OCI-LY7 (cell line): ENCODE measurements at regions not wholly inside any gene's neighbourhood (a gene's known extent, or its start where the extent isn't known, plus 50 kb on each side); places are given as distances from the start of the nearest gene placed in this dataset.

ENCODE experiments used
- BruUV-seq: library from RNA; stranded (reverse); fragments of 400-500 nt; replicated peaks from 2 replicates; lab custom pipeline; 2021; lab: Mats Ljungman, UMichigan
- CTCF ChIA-PET: fragments of 300-600 bp; sonication (Branson Sonifier 250); formaldehyde crosslinking; loops from one replicate; lab custom pipeline; 2022; ENCODE audit warnings: antibody characterized with exemption; ENCODE audit not compliant: unreplicated experiment; lab: Charles Lee
- POLR2A ChIA-PET: fragments of 300-600 bp; sonication (Branson Sonifier 250); formaldehyde crosslinking; loops from one replicate; lab custom pipeline; 2022; ENCODE audit warnings: antibody characterized with exemption; lab: Charles Lee
- DNase-seq: peaks from one replicate; pipeline ENCODE4 v3.0.0-alpha.2; 2015; ENCODE audit warnings: low spot score
- H2AFZ ChIP-seq: fragments of 200-600 bp; sonication (generic), shearing (Covaris generic); 2 replicates; pipeline ENCODE4 v1.6.1; 2014; ENCODE audit warnings: mild to moderate bottlenecking, antibody characterized with exemption, low read length, moderate library complexity
- H3K27ac ChIP-seq: fragments of 200-600 bp; sonication (generic); 2 replicates; pipeline ENCODE4 v1.5.1; 2014; ENCODE audit warnings: mixed run types, low read depth, mild to moderate bottlenecking, moderate library complexity, low read length, inconsistent platforms; ENCODE audit not compliant: poor library complexity, severe bottlenecking
- H3K36me3 ChIP-seq: fragments of 200-600 bp; sonication (generic); 2 replicates; pipeline ENCODE4 v1.6.1; 2014; ENCODE audit warnings: mild to moderate bottlenecking, antibody characterized with exemption, low read length, moderate library complexity, mixed read lengths; ENCODE audit not compliant: insufficient read depth
- H3K4me1 ChIP-seq: fragments of 200-600 bp; sonication (generic); 2 replicates; pipeline ENCODE4 v1.5.1; 2014; ENCODE audit warnings: mild to moderate bottlenecking, low read length; ENCODE audit not compliant: insufficient read depth, poor library complexity, severe bottlenecking
- H3K4me2 ChIP-seq: fragments of 200-600 bp; sonication (generic); 2 replicates; pipeline ENCODE4 v1.6.1; 2014; ENCODE audit warnings: mild to moderate bottlenecking, low read length
- H3K4me3 ChIP-seq: fragments of 200-600 bp; sonication (generic); 2 replicates; pipeline ENCODE4 v1.5.1; 2014; ENCODE audit warnings: mild to moderate bottlenecking, low read depth, low read length; ENCODE audit not compliant: poor library complexity, severe bottlenecking
- H3K79me2 ChIP-seq: fragments of 200-600 bp; sonication (generic); 2 replicates; pipeline ENCODE4 v1.6.1; 2016; ENCODE audit warnings: low read depth, mild to moderate bottlenecking, low read length, moderate library complexity, mixed read lengths; ENCODE audit not compliant: insufficient read depth
- H3K9me2 ChIP-seq: fragments of 200-600 bp; sonication (generic); 2 replicates; pipeline ENCODE4 v1.6.1; 2016; ENCODE audit warnings: mild to moderate bottlenecking, low read length, mixed read lengths; ENCODE audit not compliant: insufficient read depth
- H3K9me3 ChIP-seq: fragments of 200-600 bp; sonication (generic); 2 replicates; pipeline ENCODE4 v1.6.1; 2014; ENCODE audit warnings: mild to moderate bottlenecking, mixed run types, low read length, mixed read lengths
- H4K20me1 ChIP-seq: fragments of 200-600 bp; sonication (generic); 2 replicates; pipeline ENCODE4 v1.6.1; 2014; ENCODE audit warnings: mild to moderate bottlenecking, antibody characterized with exemption, low read length, moderate library complexity, mixed read lengths; ENCODE audit not compliant: insufficient read depth
- EZH2phosphoT487 ChIP-seq: fragments of 200-600 bp; sonication (generic); IDR thresholded peaks from 2 replicates; pipeline ENCODE4 v1.6.1; 2018; ENCODE audit warnings: low read depth, borderline replicate concordance, mild to moderate bottlenecking, mixed run types, antibody characterized with exemption, low read length, moderate library complexity, mixed read lengths
- intact Hi-C: fragments of 100-400 bp; cut with micrococcal nuclease; formaldehyde crosslinking; loops from one replicate; pipeline ENCODE4 v1.10.0; 2022; ENCODE audit not compliant: unreplicated experiment
- TF ChIP-seq, protein P1 (sequence below): fragments of 200-600 bp; sonication (generic); conservative IDR thresholded peaks from 2 replicates; pipeline ENCODE4 v1.5.1; 2014; ENCODE audit warnings: mild to moderate bottlenecking, antibody characterized with exemption, low read length, moderate library complexity, mixed read lengths

GRCh38 chr5:44935871-44936270, 127.1 kb downstream of the MRPS30 start:
- no peak overlapping the region for H3K27ac ChIP-seq
- H3K79me2 ChIP-seq, result no peaks in the 10 kb centered on the region
- no peaks in the 10 kb centered on the region for H3K4me1 ChIP-seq
- ChIA-PET CTCF (no interaction called here), POLR2A (no interaction called here)
- no peaks in the 10 kb centered on the region for H4K20me1 ChIP-seq
- BruUV-seq, result no TSS peak
- H3K4me2 ChIP-seq, result no peak overlapping the region
- H3K4me3 ChIP-seq, result no peak overlapping the region
- no peak for DNase-seq
- H2AFZ ChIP-seq, result no peak overlapping the region
- no peaks in the 10 kb centered on the region for H3K9me2 ChIP-seq
- TF ChIP-seq EZH2phosphoT487, result no peak
- TF ChIP-seq, protein P1, sequence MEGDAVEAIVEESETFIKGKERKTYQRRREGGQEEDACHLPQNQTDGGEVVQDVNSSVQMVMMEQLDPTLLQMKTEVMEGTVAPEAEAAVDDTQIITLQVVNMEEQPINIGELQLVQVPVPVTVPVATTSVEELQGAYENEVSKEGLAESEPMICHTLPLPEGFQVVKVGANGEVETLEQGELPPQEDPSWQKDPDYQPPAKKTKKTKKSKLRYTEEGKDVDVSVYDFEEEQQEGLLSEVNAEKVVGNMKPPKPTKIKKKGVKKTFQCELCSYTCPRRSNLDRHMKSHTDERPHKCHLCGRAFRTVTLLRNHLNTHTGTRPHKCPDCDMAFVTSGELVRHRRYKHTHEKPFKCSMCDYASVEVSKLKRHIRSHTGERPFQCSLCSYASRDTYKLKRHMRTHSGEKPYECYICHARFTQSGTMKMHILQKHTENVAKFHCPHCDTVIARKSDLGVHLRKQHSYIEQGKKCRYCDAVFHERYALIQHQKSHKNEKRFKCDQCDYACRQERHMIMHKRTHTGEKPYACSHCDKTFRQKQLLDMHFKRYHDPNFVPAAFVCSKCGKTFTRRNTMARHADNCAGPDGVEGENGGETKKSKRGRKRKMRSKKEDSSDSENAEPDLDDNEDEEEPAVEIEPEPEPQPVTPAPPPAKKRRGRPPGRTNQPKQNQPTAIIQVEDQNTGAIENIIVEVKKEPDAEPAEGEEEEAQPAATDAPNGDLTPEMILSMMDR, result no peak
- intact Hi-C loops, result no loop called here
- H3K9me3 ChIP-seq, result no peaks in the 10 kb centered on the region
- no peaks in the 10 kb centered on the region for H3K36me3 ChIP-seq

DNA sequence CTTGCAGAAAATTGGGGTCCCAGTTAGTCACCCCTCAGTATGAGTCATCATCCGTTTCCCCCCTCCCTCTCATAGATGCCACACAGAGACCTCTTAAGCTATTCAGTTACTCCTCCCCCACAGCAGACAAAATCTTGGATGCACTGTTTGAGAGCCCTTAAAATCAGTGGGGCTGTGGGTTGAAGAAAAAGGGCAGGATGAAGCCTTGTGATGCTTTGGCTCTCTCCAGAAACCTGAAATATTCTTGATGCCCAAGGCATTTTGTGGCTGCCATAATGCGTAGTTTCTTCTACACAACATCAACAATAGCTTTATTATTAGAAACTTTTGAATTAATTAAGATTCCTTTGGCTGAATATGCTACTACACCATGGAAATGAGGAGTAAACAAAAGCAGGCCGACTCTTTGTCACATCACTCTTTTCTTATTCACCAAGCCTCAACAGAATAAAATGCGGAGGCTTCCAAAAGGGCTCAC, 133.8 kb downstream of the MRPS30 start:
- no peak for DNase-seq
- Histone ChIP-seq H3K9me3 (no peaks in the 10 kb centered on the region), H4K20me1 (no peaks in the 10 kb centered on the region), H3K27ac (no peak overlapping the region), H2AFZ (no peak overlapping the region), H3K79me2 (no peaks in the 10 kb centered on the region), H3K4me1 (no peaks in the 10 kb centered on the region), H3K9me2 (no peaks in the 10 kb centered on the region), H3K36me3 (no peaks in the 10 kb centered on the region), H3K4me2 (no peak overlapping the region), H3K4me3 (no peak overlapping the region)
- intact Hi-C loops, result no loop called here
- TF ChIP-seq, protein P1, result no peak
- TF ChIP-seq EZH2phosphoT487, result no peak
- CTCF ChIA-PET, result no interaction called here
- BruUV-seq, result no TSS peak
- POLR2A ChIA-PET, result interaction anchor here (0.9 kb wide), 1 partner anchor 9 kb away, joined by 4 read pairs; no protein-coding TSS in a partner anchor

- Histone ChIP-seq H2AFZ (no peak overlapping the region), H4K20me1 (no peaks in the 10 kb centered on the region), H3K4me3 (no peak overlapping the region), H3K9me3 (no peaks in the 10 kb centered on the region), H3K4me2 (no peak overlapping the region), H3K27ac (no peak overlapping the region), H3K36me3 (no peaks in the 10 kb centered on the region), H3K79me2 (no peaks in the 10 kb centered on the region), H3K4me1 (no peaks in the 10 kb centered on the region), H3K9me2 (no peaks in the 10 kb centered on the region)
- POLR2A ChIA-PET, result interaction anchor here (0.9 kb wide), 1 partner anchor 8 kb away, joined by 4 read pairs; no protein-coding TSS in a partner anchor
- no peak for TF ChIP-seq EZH2phosphoT487
- TF ChIP-seq, protein P1, result no peak
- no peak for DNase-seq
- intact Hi-C loops, result no loop called here
- CTCF ChIA-PET, result no interaction called here
- no TSS peak for BruUV-seq
Measured at GRCh38 chr5:44943647-44944046, 134.9 kb downstream of the MRPS30 start.
